ENCODE measurements at regions not wholly inside any gene's neighbourhood (a gene's known extent, or its start where the extent isn't known, plus 50 kb on each side); places are given as distances from the start of the nearest gene placed in this dataset.
"Not testable (repeated sequence)": the region's sequence is repeated elsewhere in the genome, so short reads cannot be mapped to it uniquely, and the experiment has no call there.

GRCh38 chrX:126641076-126641475 lies 88.5 kb upstream of the DCAF12L1 start:
- DNase-seq: not testable (repeated sequence)

GRCh38 chrX:126655061-126655460 lies 102.4 kb upstream of the DCAF12L1 start:
- peak; percentile 23 for DNase-seq

- peak; percentile 23 for DNase-seq
Measured at GRCh38 chrX:126658447-126658846, 105.8 kb upstream of the DCAF12L1 start.

GRCh38 chrX:126670258-126670657 lies 117.6 kb upstream of the DCAF12L1 start:
- DNase-seq: no peak

- DNase-seq: not testable (repeated sequence)
Measured at GRCh38 chrX:126673366-126673765, 120.8 kb upstream of the DCAF12L1 start.

- not testable (repeated sequence) for DNase-seq
Measured at GRCh38 chrX:126673816-126674491, 121.3 kb upstream of the DCAF12L1 start.

GRCh38 chrX:126695375-126695896 lies 124.1 kb upstream of the PRR32 start:
- DNase-seq: no peak

GRCh38 chrX:126697091-126697490 lies 122.4 kb upstream of the PRR32 start:
- no peak for DNase-seq

GRCh38 chrX:126701380-126701779 lies 118.1 kb upstream of the PRR32 start:
- peak; percentile 71 for DNase-seq

GRCh38 chrX:126718440-126718839 lies 101.1 kb upstream of the PRR32 start:
- peak; percentile 40 for DNase-seq

- no peak for DNase-seq
Measured at GRCh38 chrX:126719208-126719607, 100.3 kb upstream of the PRR32 start.

- no peak for DNase-seq
Measured at GRCh38 chrX:126723881-126724280, 95.6 kb upstream of the PRR32 start.

- DNase-seq: no peak
Measured at GRCh38 chrX:126733874-126734273, 85.7 kb upstream of the PRR32 start.

All from DMS53 (cell line).